GM21447 (cell line): ENCODE measurements at regions not wholly inside any gene's neighbourhood (a gene's known extent, or its start where the extent isn't known, plus 50 kb on each side); places are given as distances from the start of the nearest gene placed in this dataset.
"Not testable (repeated sequence)": the region's sequence is repeated elsewhere in the genome, so short reads cannot be mapped to it uniquely, and the experiment has no call there.

Experiments used
- ATAC-seq: cut with Tn5 transposase; IDR thresholded peaks from one replicate; pipeline ENCODE4 v1.9.1; 2021; ENCODE audit not compliant: unreplicated experiment

DNA sequence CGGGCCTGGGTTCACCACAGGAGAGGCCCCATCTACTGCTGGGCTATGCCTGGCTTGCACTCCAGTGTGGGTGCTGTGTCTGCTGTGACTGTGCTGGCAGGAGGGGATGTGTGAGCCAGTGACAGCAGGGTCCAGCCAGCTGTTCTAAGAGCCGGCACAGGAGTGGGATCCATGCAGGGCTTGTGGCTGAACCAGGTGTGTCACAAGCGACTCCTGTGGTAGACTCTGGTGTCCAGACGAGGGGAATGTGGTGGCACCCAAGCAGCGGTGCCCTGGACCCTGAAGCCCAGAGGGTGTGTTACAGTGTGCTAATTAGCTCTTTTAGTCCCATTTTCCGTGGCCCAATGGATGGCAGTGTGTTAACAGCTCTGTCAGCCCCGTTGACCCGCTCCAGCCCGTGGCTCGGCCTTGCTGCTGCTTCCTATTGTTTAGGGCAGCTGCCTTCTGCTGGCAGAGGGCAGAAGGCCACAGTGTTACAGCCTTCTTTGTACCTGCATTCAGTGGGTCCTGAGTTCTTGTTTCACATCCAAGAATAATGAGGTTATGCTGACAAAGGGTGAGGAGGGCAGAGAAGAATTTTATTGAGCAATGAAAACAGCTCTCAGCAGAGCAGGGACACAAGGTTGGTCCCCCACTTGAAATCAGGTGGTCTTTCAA is 78.5 kb upstream of the RNU6-1 start:
- ATAC-seq: no peak

DNA sequence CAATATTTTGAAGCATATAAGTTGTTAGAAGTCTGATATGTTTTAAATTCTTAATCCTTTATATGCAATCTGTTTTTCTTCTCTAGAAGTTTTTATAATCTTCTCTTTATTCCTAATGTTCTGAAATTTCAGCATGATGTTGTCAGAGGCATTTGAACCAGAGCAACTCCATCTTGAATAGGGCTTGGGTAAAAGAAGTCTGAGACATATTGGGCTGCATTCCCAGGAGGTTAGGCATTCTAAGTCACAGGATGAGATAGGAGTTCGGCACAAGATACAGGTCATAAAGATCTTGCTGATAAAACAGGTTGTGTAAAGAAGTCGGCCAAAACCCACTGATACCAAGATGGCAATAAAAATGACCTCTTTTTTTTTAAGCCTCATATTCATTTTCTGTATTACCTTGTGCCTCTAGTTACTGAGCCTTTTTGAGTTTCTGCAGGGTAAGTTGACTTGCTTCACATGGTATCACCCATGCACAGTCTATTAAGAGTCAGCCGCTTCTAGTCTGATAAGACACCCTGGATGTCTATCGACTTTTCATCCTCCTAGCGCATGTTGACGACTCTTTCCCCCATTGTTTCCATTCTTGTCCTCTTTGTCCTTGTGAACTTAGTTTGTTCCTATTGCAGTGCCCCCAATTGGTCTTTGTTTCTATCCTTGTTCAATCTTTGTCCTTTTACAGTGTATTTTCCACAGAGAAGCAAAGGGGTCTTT is 80.8 kb upstream of the RNU6-1 start:
- no peak for ATAC-seq

DNA sequence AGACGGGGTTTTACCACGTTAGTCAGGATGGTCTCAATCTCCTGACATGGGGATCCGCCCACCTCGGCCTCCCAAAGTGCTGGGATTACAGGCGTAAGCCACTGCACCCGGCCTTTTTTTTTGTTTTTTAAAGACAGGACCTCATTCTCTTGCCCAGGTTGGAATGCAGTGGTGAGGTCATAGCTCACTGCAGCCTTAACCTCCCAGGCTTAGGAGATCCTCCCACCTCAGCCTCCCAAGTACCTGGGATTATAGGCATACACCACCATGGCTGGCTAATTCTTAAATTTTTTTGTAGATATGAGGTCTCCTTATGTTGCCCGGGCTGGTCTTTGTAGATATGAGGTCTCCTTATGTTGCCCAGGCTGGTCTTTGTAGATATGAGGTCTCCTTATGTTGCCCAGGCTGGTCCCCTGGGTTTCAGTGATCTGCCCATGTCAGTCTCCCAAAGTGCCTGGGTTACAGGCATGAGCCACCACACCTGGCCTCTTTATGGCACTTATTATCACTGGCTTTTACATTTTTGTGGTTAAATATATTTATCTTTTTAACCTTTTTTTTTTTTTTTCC is 82.3 kb upstream of the RNU6-1 start:
- ATAC-seq: no peak

DNA sequence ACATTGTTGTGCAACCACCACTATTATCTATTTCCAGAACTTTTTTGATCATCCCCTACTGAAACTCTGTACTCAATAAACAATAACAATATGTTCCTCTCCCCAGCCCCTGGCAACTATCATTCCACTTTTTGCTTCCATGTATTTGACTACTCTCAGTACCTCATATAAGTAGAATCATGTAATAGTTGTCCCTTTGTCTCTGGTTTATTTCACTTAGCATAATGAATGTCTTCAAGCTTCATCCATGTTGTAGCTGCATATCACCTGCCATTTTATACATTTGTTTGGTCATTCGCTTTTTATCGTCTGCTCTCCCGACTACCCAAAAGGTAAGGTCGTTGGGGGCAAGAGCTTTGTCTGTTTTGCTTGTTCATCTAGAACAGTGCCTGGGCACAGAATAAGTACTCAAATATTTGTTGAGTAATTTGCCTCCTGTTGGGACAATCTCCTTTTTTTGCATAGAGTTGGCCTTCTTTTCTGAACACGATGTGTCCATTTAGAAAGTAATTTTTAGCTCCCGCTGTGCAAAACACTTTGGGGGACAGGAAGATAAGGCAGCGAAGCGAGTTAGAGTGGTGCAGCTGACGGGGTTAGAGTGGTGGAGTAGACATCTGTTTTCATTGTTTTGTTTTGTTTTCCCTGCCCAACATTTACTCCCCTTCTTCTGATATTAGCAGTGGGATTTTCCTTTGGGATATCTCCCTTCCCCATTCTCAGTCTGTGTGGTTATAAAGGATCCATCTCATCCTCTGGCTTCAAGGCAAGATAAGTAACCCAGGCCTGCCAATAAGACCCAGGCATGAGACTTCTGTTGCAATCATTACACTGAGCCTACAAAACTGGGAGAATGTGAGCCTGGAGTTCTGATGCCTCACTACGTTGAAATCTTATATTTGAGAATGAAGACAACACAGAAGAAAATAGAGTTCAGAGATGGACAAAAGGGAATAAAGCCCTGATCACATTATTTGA is 83.4 kb upstream of the RNU6-1 start:
- no peak for ATAC-seq

- ATAC-seq: no peak
Measured at GRCh38 chr15:67924359-67924974, 84.6 kb upstream of the RNU6-1 start.

- ATAC-seq: no peak
Measured at GRCh38 chr15:67925182-67925581, 85.3 kb upstream of the RNU6-1 start.

- no peak for ATAC-seq
Measured at GRCh38 chr15:67927501-67928168, 87.8 kb upstream of the RNU6-1 start.

DNA sequence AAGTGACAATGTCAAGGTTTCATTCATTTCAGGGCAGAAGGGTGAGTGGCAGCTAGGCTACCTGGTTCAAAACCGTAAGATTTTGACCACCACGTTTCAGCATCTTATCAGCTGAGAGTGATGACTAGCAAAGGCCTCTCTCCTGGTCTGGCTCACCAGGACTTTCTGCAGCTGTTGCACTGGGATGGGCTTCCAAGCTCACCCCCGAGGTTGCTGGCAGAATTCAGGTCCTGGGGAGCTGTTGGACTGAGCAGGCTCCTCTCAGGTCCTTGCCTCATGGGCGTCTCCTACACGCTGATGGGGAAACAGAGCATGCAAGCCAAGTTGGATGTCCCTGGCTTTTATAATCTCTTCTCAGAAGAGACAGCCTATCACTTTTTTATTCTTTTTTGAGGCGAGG is 88.8 kb upstream of the RNU6-1 start:
- no peak for ATAC-seq

GRCh38 chr15:67930720-67931119 is 90.9 kb upstream of the RNU6-1 start:
- ATAC-seq: no peak

DNA sequence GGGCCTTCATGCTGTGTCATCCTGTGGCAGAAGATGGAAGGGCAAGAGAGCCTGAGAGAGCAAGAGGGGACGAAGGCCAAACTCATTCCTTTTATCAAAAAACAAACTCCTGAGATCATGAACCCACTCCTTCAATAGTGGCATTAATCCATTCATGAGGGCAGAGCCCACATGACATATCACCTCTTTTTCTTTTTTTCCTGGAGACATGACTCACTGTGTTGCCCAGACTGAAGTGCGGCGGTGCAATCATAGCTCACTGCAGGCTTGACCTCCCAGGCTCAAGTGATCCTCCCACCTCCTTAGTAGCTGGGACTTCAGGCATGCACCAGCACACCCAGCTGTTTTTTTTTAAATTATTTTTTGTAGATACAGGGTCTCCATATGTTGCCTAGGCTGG is 92.0 kb upstream of the RNU6-1 start:
- no peak for ATAC-seq

DNA sequence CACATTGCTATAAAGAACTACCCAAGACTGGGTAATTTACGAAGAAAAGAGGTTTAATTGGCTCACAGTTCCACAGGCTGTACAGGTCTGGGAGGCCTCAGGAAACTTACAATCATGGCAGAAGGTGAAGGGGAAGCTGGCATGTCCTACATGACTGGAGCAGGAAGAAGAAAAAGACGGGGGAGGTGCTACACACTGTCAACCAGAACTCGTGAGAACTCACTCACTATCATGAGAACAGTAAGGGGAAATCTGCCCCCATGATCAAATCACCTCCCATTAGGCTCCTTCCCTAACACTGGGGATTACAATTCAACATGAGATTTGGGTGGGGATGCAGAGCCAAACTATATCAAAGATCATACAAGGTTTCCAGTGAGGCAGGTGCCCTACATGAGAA is 94.3 kb upstream of the RNU6-1 start:
- not testable (repeated sequence) for ATAC-seq

DNA sequence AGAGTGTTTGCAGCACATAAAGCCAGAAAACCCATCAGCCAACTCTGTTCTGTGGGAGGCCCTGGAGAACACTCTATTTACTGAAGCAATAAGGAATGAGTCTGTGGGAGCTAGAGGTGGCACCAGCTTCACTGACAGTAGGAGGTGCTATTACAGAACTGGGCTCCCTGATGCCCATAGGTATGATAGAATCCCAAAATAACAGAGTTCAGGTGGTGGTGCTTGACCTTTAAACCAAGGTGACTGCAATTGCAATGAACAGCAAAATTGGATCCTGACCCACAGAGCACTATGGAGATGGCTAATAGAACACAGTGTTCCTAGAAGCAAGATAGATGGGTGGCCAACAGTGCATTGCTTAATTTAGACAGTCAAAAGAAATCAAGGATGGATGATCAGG is 95.4 kb upstream of the RNU6-1 start:
- no peak for ATAC-seq

GRCh38 chr15:67936258-67936657 is 96.4 kb upstream of the RNU6-1 start:
- ATAC-seq: no peak

DNA sequence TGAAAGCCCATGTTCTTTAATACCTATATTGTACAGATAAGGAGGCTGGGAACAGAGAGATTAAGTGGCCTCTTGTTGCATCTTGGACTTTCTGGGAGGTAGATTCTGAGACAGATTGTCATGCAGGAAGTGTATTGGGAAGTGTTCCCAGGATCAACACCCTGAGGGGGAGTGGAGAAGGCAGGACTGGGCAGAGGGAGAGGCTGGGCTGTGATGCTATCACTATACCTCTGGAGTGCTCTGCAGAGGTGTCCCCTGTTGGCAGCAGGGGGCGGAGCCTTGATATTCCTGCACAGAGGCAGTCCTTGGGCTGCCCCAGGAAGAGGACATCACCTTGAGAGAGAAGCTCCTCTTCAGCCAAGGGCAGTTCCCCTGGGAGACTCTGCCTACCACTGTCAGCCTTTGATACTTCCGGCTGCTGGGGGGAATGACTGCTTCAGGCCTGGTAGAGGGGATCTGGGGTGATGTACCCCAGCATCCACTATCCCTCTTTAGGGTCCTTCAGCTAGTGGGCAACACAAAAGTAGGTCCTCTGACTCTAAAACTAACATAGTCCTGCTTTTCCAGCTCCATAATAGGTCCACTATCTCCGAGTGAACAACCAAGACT is 97.4 kb upstream of the RNU6-1 start:
- ATAC-seq: no peak

DNA sequence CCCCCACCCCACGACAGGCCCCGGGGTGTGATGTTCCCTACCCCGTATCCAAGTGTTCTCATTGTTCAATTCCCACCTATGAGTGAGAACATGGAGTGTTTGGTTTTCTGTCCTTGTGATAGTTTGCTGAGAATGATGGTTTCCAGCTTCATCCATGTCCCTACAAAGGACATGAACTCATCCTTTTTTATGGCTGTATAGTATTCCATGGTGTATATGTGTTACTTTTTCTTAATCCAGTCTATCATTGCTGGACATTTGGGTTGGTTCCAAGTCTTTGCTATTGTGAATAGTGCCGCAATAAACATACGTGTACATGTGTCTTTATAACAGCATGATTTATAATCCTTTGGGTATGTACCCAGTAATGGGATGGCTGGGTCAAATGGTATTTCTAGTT is 99.3 kb upstream of the RNU6-1 start:
- ATAC-seq: not testable (repeated sequence)

- ATAC-seq: not testable (repeated sequence)
Measured at GRCh38 chr15:67939588-67940323, 99.9 kb upstream of the RNU6-1 start.

- ATAC-seq: no peak
Measured at GRCh38 chr15:67940324-67940719, 100.5 kb upstream of the RNU6-1 start.

- no peak for ATAC-seq
Measured at GRCh38 chr15:67941648-67942310, 101.9 kb upstream of the RNU6-1 start.

DNA sequence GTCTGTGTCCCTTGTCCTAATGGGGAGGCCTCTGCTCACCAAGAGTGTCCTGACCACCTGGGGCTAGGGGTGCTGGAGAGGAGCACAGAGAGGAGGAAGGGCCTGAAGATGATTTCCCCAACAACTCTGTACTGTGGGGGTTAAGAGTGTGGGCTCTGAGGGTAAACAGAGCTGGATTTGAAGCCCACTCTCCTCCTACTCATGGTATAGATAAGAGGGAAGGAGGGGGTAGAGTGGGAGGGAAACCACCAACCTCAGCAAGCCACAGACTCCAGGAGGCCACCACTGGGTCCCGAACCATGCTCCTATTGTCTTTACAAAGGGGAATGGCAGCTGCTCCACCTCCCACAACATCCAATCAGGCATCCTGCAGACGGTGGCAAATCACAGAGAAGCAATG is 103.6 kb upstream of the RNU6-1 start:
- ATAC-seq: no peak
